SK-N-SH (cell line): ENCODE measurements at regions not wholly inside any gene's neighbourhood (a gene's known extent, or its start where the extent isn't known, plus 50 kb on each side); places are given as distances from the start of the nearest gene placed in this dataset.

Experiments used
- small RNA-seq, 7 experiments: library from RNA; depleted of rRNA; stranded (forward); fragments of <200 nt; gene quantifications; one replicate each; pipeline ENCODE3, GENCODE V24; 2012

Small RNA genes in the stretch of these regions (small RNA-seq; reads per million reads assigned to genes)
- gene AL355376.1 (0 to 4.5 (median 0) reads per million in 7 experiments), gene AL355376.2 (0 reads per million in 7 experiments), gene RNA5SP308 (0 reads per million in 7 experiments), gene RNU6-270P (0 reads per million in 7 experiments)
